RKO (cell line): ENCODE measurements at regions not wholly inside any gene's neighbourhood (a gene's known extent, or its start where the extent isn't known, plus 50 kb on each side); places are given as distances from the start of the nearest gene placed in this dataset.
"Not testable (repeated sequence)": the region's sequence is repeated elsewhere in the genome, so short reads cannot be mapped to it uniquely, and the experiment has no call there.

ENCODE experiments used
- DNase-seq: peaks from one replicate; pipeline ENCODE4 v3.0.0-alpha.2; 2016; ENCODE audit warnings: low spot score

GRCh38 chr20:50450881-50451752, 59.1 kb upstream of the PTPN1 start:
- DNase-seq, result no peak

DNA sequence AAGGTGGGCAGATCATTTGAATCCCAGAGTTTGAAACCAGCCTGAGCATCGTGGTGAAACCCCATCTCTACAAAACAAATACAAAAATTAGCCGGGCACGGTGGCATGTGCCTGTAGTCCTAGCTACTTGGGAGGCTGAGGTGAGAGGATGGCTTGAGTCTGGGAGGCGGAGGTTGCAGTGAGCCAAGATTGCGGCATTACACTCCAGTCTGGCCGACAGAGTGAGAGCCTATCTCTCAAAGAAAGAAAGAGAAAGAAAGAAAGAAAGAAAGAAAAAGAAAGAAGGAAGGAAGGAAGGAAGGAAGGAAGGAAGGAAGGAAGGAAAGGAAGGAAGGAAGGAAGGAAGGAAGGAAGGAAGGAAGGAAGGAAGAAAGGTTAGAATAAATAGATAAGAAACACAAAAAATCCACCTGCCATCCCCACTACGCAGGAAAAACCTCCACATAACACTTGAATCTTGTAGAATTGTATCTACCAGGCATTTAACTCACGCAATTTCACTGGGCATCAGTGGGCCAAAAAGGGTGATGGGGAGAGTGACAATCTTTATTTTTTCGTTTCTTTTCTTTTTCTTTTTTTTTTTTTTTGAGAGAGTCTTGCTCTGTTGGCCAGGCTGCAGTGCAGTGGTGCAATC, 58.3 kb upstream of the PTPN1 start:
- DNase-seq, result not testable (repeated sequence)

- DNase-seq, result no peak
These were observed 56.5 kb upstream of the PTPN1 start for GRCh38 chr20:50453533-50454244.

GRCh38 chr20:50455245-50455644, 54.9 kb upstream of the PTPN1 start:
- not testable (repeated sequence) for DNase-seq

DNA sequence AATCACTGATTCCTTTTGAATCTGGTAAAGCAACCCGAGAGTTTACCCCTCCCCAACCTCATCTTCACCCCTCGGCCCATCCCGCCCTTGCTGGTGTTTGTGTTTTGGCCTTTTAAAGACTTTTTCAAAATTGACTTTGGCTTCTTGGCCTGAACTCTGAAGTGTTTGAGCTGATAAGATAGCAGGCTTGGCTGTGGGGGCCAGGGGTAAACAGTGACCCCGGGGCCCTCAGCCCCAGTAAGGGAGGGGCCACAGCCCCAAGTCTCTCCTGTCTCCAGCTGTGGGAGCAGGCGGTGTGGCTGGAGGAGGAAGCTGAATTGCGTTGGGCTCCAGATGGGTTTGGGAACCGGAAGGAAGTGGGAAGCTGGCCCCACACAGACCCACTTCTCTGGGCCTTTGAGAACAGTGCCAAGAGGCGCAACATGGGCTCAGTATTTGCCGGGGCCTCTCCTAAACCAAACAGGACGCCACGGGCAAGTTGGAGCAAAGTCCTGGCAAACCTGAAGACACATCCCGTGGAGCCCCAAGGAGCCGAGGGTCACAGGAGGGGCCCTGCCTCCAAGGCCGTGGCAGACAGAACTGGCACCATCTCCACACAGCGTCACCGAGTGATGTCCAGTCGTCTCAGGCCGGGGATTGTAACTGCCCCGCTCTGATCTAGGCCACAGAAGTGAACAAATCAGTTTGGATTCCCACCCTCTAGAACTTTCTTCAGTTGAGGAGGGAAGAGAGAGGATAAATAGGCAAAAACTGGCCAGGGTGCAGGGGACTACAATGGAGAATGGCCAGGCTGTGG, 54.3 kb upstream of the PTPN1 start:
- no peak for DNase-seq

- DNase-seq, result no peak
These were observed 53.5 kb upstream of the PTPN1 start for GRCh38 chr20:50456452-50457324.

DNA sequence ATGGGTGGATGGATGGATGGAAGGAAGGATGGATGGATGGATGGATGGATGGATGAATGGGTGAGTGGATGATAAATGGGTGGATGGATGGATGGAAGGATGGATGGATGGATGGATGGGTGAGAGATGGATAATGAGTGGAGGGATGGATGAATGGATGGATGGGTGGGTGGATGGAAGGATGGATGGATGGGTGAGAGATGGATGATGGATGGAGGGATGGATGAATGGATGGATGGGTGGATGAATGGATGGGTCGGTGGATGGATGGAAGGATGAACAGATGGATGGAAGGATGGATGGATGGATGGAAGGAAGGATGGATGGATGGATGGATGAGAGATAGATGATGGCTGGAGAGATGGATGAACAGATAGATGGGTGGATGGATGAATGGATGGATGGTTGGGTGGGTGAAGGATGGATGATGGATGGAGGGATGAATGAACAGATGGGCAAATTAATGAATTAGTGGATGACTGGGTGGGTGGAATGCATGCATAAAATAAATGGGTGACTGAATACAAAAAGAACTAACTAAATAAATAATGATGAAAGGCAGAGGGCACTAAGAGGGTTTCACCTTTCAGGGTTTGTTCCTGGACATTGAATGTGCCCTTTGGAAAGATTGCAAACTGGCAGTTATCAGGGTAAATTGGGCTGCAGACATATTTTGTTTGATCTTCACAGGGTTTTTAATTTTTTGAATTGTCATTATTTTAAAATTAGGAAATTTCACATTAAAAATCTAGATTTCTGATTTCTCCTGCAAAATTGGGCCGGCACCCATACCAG, 50.9 kb upstream of the PTPN1 start:
- DNase-seq, result no peak

- no peak for DNase-seq
These were observed 50.0 kb upstream of the PTPN1 start for GRCh38 chr20:50460115-50460607.
